ENCODE measurements at regions not wholly inside any gene's neighbourhood (a gene's known extent, or its start where the extent isn't known, plus 50 kb on each side); places are given as distances from the start of the nearest gene placed in this dataset.

DNA sequence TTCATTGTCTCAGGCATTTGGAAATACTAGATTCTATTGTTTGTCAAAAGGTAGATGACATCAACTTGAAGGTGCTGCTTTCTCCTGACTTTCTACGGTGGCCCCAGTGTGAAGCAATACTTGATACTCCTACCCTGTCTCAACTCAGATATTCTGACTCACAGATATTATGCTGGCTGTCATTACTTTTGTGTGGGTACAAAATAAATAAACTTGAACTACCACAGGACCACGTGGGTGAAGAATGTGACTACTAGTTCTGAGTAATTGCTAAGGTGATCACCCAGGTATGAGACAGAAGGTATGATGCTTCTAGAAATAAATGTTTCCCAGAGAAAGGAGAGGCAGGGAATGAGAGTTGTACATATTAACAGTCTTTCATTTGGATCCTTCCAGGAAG lies 275.3 kb upstream of the SPOCK3 start:
- no peak overlapping the region for H3K4me2 ChIP-seq (ENCODE audit: low read length)
- no peak overlapping the region for H3K4me3 ChIP-seq (ENCODE audit: low read length)
- TF ChIP-seq POLR2AphosphoS5 (IDR thresholded peaks at IDR 0.05) (no peak), RAD21 (conservative IDR thresholded peaks at IDR 0.05) (no peak), TAF1 (IDR thresholded peaks at IDR 0.05; ENCODE audit: low read depth) (no peak), MXI1 (conservative IDR thresholded peaks at IDR 0.05; ENCODE audit: poor library complexity, severe bottlenecking) (no peak), EZH2 (IDR thresholded peaks at IDR 0.05; ENCODE audit: borderline replicate concordance, insufficient read depth, low read length, poor library complexity, severe bottlenecking) (no peak), EP300 (conservative IDR thresholded peaks at IDR 0.05; ENCODE audit: poor library complexity, severe bottlenecking) (no peak), SMC3 (conservative IDR thresholded peaks at IDR 0.05; ENCODE audit: poor library complexity) (no peak)
- TF ChIP-seq, protein P1, sequence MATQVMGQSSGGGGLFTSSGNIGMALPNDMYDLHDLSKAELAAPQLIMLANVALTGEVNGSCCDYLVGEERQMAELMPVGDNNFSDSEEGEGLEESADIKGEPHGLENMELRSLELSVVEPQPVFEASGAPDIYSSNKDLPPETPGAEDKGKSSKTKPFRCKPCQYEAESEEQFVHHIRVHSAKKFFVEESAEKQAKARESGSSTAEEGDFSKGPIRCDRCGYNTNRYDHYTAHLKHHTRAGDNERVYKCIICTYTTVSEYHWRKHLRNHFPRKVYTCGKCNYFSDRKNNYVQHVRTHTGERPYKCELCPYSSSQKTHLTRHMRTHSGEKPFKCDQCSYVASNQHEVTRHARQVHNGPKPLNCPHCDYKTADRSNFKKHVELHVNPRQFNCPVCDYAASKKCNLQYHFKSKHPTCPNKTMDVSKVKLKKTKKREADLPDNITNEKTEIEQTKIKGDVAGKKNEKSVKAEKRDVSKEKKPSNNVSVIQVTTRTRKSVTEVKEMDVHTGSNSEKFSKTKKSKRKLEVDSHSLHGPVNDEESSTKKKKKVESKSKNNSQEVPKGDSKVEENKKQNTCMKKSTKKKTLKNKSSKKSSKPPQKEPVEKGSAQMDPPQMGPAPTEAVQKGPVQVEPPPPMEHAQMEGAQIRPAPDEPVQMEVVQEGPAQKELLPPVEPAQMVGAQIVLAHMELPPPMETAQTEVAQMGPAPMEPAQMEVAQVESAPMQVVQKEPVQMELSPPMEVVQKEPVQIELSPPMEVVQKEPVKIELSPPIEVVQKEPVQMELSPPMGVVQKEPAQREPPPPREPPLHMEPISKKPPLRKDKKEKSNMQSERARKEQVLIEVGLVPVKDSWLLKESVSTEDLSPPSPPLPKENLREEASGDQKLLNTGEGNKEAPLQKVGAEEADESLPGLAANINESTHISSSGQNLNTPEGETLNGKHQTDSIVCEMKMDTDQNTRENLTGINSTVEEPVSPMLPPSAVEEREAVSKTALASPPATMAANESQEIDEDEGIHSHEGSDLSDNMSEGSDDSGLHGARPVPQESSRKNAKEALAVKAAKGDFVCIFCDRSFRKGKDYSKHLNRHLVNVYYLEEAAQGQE (IDR thresholded peaks at IDR 0.05; ENCODE audit: borderline replicate concordance) = no peak
- TF ChIP-seq, protein P2, sequence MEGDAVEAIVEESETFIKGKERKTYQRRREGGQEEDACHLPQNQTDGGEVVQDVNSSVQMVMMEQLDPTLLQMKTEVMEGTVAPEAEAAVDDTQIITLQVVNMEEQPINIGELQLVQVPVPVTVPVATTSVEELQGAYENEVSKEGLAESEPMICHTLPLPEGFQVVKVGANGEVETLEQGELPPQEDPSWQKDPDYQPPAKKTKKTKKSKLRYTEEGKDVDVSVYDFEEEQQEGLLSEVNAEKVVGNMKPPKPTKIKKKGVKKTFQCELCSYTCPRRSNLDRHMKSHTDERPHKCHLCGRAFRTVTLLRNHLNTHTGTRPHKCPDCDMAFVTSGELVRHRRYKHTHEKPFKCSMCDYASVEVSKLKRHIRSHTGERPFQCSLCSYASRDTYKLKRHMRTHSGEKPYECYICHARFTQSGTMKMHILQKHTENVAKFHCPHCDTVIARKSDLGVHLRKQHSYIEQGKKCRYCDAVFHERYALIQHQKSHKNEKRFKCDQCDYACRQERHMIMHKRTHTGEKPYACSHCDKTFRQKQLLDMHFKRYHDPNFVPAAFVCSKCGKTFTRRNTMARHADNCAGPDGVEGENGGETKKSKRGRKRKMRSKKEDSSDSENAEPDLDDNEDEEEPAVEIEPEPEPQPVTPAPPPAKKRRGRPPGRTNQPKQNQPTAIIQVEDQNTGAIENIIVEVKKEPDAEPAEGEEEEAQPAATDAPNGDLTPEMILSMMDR (IDR thresholded peaks at IDR 0.05; ENCODE audit: poor library complexity, severe bottlenecking) = no peak

DNA sequence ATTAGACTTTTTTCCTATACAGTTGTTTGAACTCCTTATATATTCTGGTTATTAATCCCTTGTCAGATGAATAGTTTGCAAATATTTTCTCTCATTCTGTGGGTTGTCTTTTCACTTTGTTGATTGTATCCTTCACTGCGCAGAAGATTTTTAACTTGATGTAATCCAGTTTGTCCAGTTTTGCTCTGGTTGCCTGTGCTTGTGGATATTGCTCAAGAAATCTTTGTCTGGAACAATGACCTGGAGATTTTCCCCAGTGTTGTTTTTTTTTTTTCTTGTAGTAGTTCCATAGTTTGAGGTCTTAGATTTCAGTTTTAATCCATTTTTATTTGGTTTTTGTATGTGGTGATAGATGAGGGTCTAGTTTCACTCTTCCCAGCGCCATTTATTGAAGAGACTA lies 289.8 kb upstream of the SPOCK3 start:
- Histone ChIP-seq H3K36me3 (ENCODE audit: insufficient read depth, low read length) (no peaks in the 10 kb centered on the region), H3K27me3 (ENCODE audit: insufficient read depth, low read depth, low read length) (no peaks in the 10 kb centered on the region), H4K20me1 (ENCODE audit: insufficient read depth) (no peaks in the 10 kb centered on the region), H3K27ac (ENCODE audit: low read length) (no peak overlapping the region), H3K4me3 (ENCODE audit: low read length) (no peak overlapping the region), H2AFZ (ENCODE audit: low read depth, low read length) (no peak overlapping the region), H3F3A (ENCODE audit: insufficient read depth, low read length, poor library complexity, severe bottlenecking) (no peaks in the 10 kb centered on the region), H3K9me2 (ENCODE audit: insufficient read depth, low read length) (no peaks in the 10 kb centered on the region), H3K9me3 (ENCODE audit: low read length) (no peaks in the 10 kb centered on the region), H3K79me2 (replicated peaks; ENCODE audit: insufficient read depth, low read length) (no peaks in the 10 kb centered on the region), H3K9ac (ENCODE audit: low read length) (no peak overlapping the region), H3K4me2 (ENCODE audit: low read length) (no peak overlapping the region)
- TF ChIP-seq, protein P2 (IDR thresholded peaks at IDR 0.05; ENCODE audit: poor library complexity, severe bottlenecking) = no peak
- TF ChIP-seq SMC3 (conservative IDR thresholded peaks at IDR 0.05; ENCODE audit: poor library complexity) (no peak), EZH2 (IDR thresholded peaks at IDR 0.05; ENCODE audit: borderline replicate concordance, insufficient read depth, low read length, poor library complexity, severe bottlenecking) (no peak), POLR2AphosphoS5 (IDR thresholded peaks at IDR 0.05) (no peak), TAF1 (IDR thresholded peaks at IDR 0.05; ENCODE audit: low read depth) (no peak), EP300 (conservative IDR thresholded peaks at IDR 0.05; ENCODE audit: poor library complexity, severe bottlenecking) (no peak), RAD21 (conservative IDR thresholded peaks at IDR 0.05) (no peak), MXI1 (conservative IDR thresholded peaks at IDR 0.05; ENCODE audit: poor library complexity, severe bottlenecking) (no peak)
- TF ChIP-seq, protein P1 (IDR thresholded peaks at IDR 0.05; ENCODE audit: borderline replicate concordance) = no peak

More for the DNA sequence above, 275.3 kb upstream of the SPOCK3 start:
- H3K79me2 ChIP-seq (replicated peaks; ENCODE audit: insufficient read depth, low read length) = no peaks in the 10 kb centered on the region
- H3K27me3 ChIP-seq (ENCODE audit: insufficient read depth, low read depth, low read length) = no peaks in the 10 kb centered on the region
- no peaks in the 10 kb centered on the region for H3K9me2 ChIP-seq (ENCODE audit: insufficient read depth, low read length)
- H3K9ac ChIP-seq (ENCODE audit: low read length) = no peak overlapping the region
- no peak overlapping the region for H2AFZ ChIP-seq (ENCODE audit: low read depth, low read length)
- H3K36me3 ChIP-seq (ENCODE audit: insufficient read depth, low read length) = no peaks in the 10 kb centered on the region
- no peaks in the 10 kb centered on the region for H3F3A ChIP-seq (ENCODE audit: insufficient read depth, low read length, poor library complexity, severe bottlenecking)
- H4K20me1 ChIP-seq (ENCODE audit: insufficient read depth) = no peaks in the 10 kb centered on the region
- H3K27ac ChIP-seq (ENCODE audit: low read length) = no peak overlapping the region
- H3K9me3 ChIP-seq (ENCODE audit: low read length) = no peaks in the 10 kb centered on the region

Measured in neural cell (in vitro differentiated cells).